ENCODE measurements at regions not wholly inside any gene's neighbourhood (a gene's known extent, or its start where the extent isn't known, plus 50 kb on each side); places are given as distances from the start of the nearest gene placed in this dataset.

GRCh38 chr10:83476211-83476610, 663.1 kb upstream of the GHITM start:
- DNase-seq (ENCODE audit: low read depth in 1 of 2, low spot score in 2 of 2) (no peak), FAIRE-seq (no peak)
- no peak overlapping the region for H3K23ac ChIP-seq (ENCODE audit: insufficient read length)
- no peak overlapping the region for H2BK120ac ChIP-seq (replicated peaks; ENCODE audit: low read depth, low read length)
- no peak overlapping the region for H3K4me2 ChIP-seq (ENCODE audit: insufficient read depth in 1 of 2, low read depth in 2 of 2, low read length in 2 of 2)
- H2BK15ac ChIP-seq (ENCODE audit: low read length): no peak overlapping the region
- no peaks in the 10 kb centered on the region for H3K79me2 ChIP-seq (ENCODE audit: control insufficient read depth in 1 of 2, insufficient read depth in 2 of 2, low read length in 2 of 2)
- H3K56ac ChIP-seq (replicated peaks; ENCODE audit: insufficient read length, low read depth, low read length): no peak overlapping the region
- H3K36me3 ChIP-seq (ENCODE audit: control insufficient read depth in 2 of 4, insufficient read depth in 4 of 4, low read length in 3 of 4): no peaks in the 10 kb centered on the region
- no peaks in the 10 kb centered on the region for H3K27me3 ChIP-seq (replicated peaks in 1 of 4; ENCODE audit: control insufficient read depth in 3 of 4, extremely low read depth in 1 of 4, insufficient read depth in 3 of 4, low read length in 3 of 4)
- H2AK5ac ChIP-seq (ENCODE audit: low read depth, low read length): no peak overlapping the region
- no peak overlapping the region for H3K4ac ChIP-seq (replicated peaks; ENCODE audit: insufficient read length, low read depth, low read length)
- H3K23me2 ChIP-seq (ENCODE audit: low read depth, low read length): no peaks in the 10 kb centered on the region
- no peak overlapping the region for H3K27ac ChIP-seq (ENCODE audit: low read depth, low read length)
- no peak overlapping the region for H4K5ac ChIP-seq (ENCODE audit: insufficient read length, low read depth, low read length)
- 95% methylated on average over 6 of the region's 6 CpGs; no CpG with 5 or more reads in 1 of the 2 experiments for WGBS, 2 experiments (ENCODE audit: extremely low coverage in 1 of 2, insufficient coverage in 1 of 2, insufficient read length in 1 of 2, insufficient replicate concordance in 2 of 2, low coverage in 1 of 2, low lambda C conversion rate in 2 of 2, missing lambda C conversion rate in 1 of 2)
- no peak overlapping the region for H2AFZ ChIP-seq (ENCODE audit: low read length)
- H3K9ac ChIP-seq (replicated peaks in 1 of 4; ENCODE audit: extremely low read depth in 1 of 4, low read depth in 3 of 4, low read length in 3 of 4): no peak overlapping the region
- no peak overlapping the region for H2BK20ac ChIP-seq (ENCODE audit: low read length)
- POLR2A ChIA-PET (ENCODE audit: partially characterized antibody): no interaction called here
- H3K79me1 ChIP-seq (ENCODE audit: low read depth, low read length): no peaks in the 10 kb centered on the region
- no peak overlapping the region for H4K91ac ChIP-seq (replicated peaks; ENCODE audit: insufficient read length, low read length)
- no peaks in the 10 kb centered on the region for H3K9me3 ChIP-seq (ENCODE audit: insufficient read depth in 2 of 2, low read depth in 1 of 2, low read length in 1 of 2)
- H4K8ac ChIP-seq (ENCODE audit: extremely low read depth, insufficient read depth, low read length): no peak overlapping the region
- no peaks in the 10 kb centered on the region for H4K20me1 ChIP-seq (replicated peaks in 1 of 2; ENCODE audit: control insufficient read depth in 1 of 2, insufficient read depth in 2 of 2, low read length in 2 of 2)
- H3K18ac ChIP-seq (ENCODE audit: extremely low read depth, low read length): no peak overlapping the region
- no peak overlapping the region for H2BK5ac ChIP-seq (ENCODE audit: low read depth, low read length)
- H3K14ac ChIP-seq (ENCODE audit: insufficient read length): no peak overlapping the region
- H2BK12ac ChIP-seq (ENCODE audit: low read depth, low read length): no peak overlapping the region
- CTCF ChIA-PET (ENCODE audit: partially characterized antibody): interaction anchor here (0.6 kb wide), 1 partner anchor 98 kb away, joined by 3 read pairs; no protein-coding TSS in a partner anchor
- no peaks in the 10 kb centered on the region for H3K4me1 ChIP-seq (replicated peaks in 1 of 4; ENCODE audit: control insufficient read depth in 3 of 4, insufficient read depth in 4 of 4, low read length in 3 of 4)
- no peak overlapping the region for H3K4me3 ChIP-seq (ENCODE audit: extremely low read depth in 1 of 4, insufficient read depth in 2 of 4, low read depth in 3 of 4, low read length in 4 of 4)
- TF ChIP-seq CTCF (IDR thresholded peaks at IDR 0.05; ENCODE audit: control extremely low read depth in 1 of 3, insufficient read depth in 1 of 3, low read depth in 1 of 3, low read length in 3 of 3) (no peak), EP300 (IDR thresholded peaks at IDR 0.05; ENCODE audit: borderline replicate concordance in 1 of 2, low read depth in 2 of 2, low read length in 2 of 2) (no peak), SIX5 (IDR thresholded peaks at IDR 0.05; ENCODE audit: low read depth, low read length) (no peak), JUN (IDR thresholded peaks at IDR 0.05; ENCODE audit: low read depth, low read length) (no peak), NANOG (IDR thresholded peaks at IDR 0.05; ENCODE audit: insufficient read depth, low read depth, low read length, poor library complexity, severe bottlenecking) (no peak), CBX8 (IDR thresholded peaks at IDR 0.05; ENCODE audit: borderline replicate concordance, low read depth, low read length) (no peak), CBX5 (IDR thresholded peaks at IDR 0.05; ENCODE audit: low read depth, low read length) (no peak), RNF2 (IDR thresholded peaks at IDR 0.05; ENCODE audit: borderline replicate concordance, low read depth, low read length, missing control alignments, poor library complexity, severe bottlenecking) (no peak), SAP30 (IDR thresholded peaks at IDR 0.05; ENCODE audit: insufficient read depth, insufficient replicate concordance, low read length) (no peak), CEBPB (IDR thresholded peaks at IDR 0.05; ENCODE audit: low read depth, low read length) (no peak), SP1 (IDR thresholded peaks at IDR 0.05; ENCODE audit: low read depth, low read length) (no peak), PHF8 (conservative IDR thresholded peaks at IDR 0.05; ENCODE audit: low read depth, low read length) (no peak)
